T-cell (primary cell): ENCODE measurements at regions not wholly inside any gene's neighbourhood (a gene's known extent, or its start where the extent isn't known, plus 50 kb on each side); places are given as distances from the start of the nearest gene placed in this dataset.

Experiments
- ATAC-seq, 4 experiments: fragments of 200-7000 bp in 3 of 4; fragments of 150-1000 bp in 1 of 4; cut with Tn5 transposase; replicated peaks in 1 of 4; 1 replicate in 3 of 4; 2 replicates in 1 of 4; pipeline ENCODE4 v1.10.0; 2021; ENCODE audit warnings: moderate library complexity in 3 of 4, mild to moderate bottlenecking in 2 of 4, moderate number of reproducible peaks in 1 of 4
- CTCF ChIA-PET, 2 donors: fragments of 300-600 bp; sonication (Branson Sonifier 250); formaldehyde crosslinking; loops; one replicate each; lab custom pipeline; 2022; ENCODE audit warnings: antibody characterized with exemption in 2 of 2; lab: Charles Lee
- POLR2A ChIA-PET, 2 donors: fragments of 300-600 bp; sonication (Branson Sonifier 250); formaldehyde crosslinking; loops; one replicate each; lab custom pipeline; 2022; ENCODE audit warnings: antibody characterized with exemption in 2 of 2; lab: Charles Lee
- DNase-seq, 35 experiments: peaks; one replicate each; pipeline versions ENCODE4 v3.0.0 to v3.0.0-alpha.2; 2013 to 2023
- H3K27ac ChIP-seq: one replicate; pipeline ENCODE4 v1.5.1; 2013; ENCODE audit warnings: low read length
- H3K27me3 ChIP-seq, 2 experiments: replicated peaks in 1 of 2; 1 replicate in 1 of 2; 2 replicates in 1 of 2; pipeline versions ENCODE4 v1.6.1 to v1.7.0; 2013; ENCODE audit warnings: low read length in 1 of 2, mixed read lengths in 1 of 2; ENCODE audit not compliant: control insufficient read depth in 2 of 2, insufficient read depth in 2 of 2; ENCODE audit errors: extremely low read depth in 1 of 2
- H3K36me3 ChIP-seq, 2 donors: 1 replicate in 1 of 2; 2 replicates in 1 of 2; pipeline versions ENCODE4 v1.6.1 to v1.7.0; 2013; ENCODE audit warnings: low read length in 1 of 2; ENCODE audit not compliant: control insufficient read depth in 2 of 2, insufficient read depth in 1 of 2; ENCODE audit errors: extremely low read depth in 1 of 2
- H3K4me1 ChIP-seq, 2 experiments: 1 replicate in 1 of 2; 2 replicates in 1 of 2; pipeline versions ENCODE4 v1.6.1 to v1.7.0; 2013; ENCODE audit warnings: low read length in 2 of 2, mixed read lengths in 1 of 2; ENCODE audit not compliant: insufficient read depth in 2 of 2, control insufficient read depth in 1 of 2; ENCODE audit errors: extremely low read depth in 1 of 2
- H3K4me3 ChIP-seq, 2 donors: 1 replicate in 1 of 2; 2 replicates in 1 of 2; pipeline versions ENCODE4 v1.5.1 to v1.7.0; 2013; ENCODE audit warnings: mild to moderate bottlenecking in 2 of 2, low read length in 1 of 2, moderate library complexity in 1 of 2; ENCODE audit not compliant: control insufficient read depth in 1 of 2; ENCODE audit errors: extremely low read depth in 1 of 2
- H3K9me3 ChIP-seq: 2 replicates; pipeline ENCODE4 v1.7.0; 2013
- H3K27ac Mint-ChIP-seq, 2 donors: one replicate each; pipeline ENCODE4 v1.8.0; 2020 to 2021; ENCODE audit warnings: mild to moderate bottlenecking in 2 of 2, mixed read lengths in 2 of 2
- H3K27me3 Mint-ChIP-seq, 2 donors: one replicate each; pipeline ENCODE4 v1.8.0; 2021 to 2022; ENCODE audit warnings: mixed read lengths in 2 of 2
- H3K36me3 Mint-ChIP-seq: one replicate; pipeline ENCODE4 v1.8.0; 2021; ENCODE audit warnings: mixed read lengths
- H3K4me1 Mint-ChIP-seq, 3 donors: one replicate each; pipeline ENCODE4 v1.8.0; 2020 to 2022; ENCODE audit warnings: mixed read lengths in 3 of 3, mild to moderate bottlenecking in 1 of 3
- H3K4me3 Mint-ChIP-seq, 3 donors: one replicate each; pipeline ENCODE4 v1.8.0; 2020 to 2022; ENCODE audit warnings: mild to moderate bottlenecking in 3 of 3, mixed read lengths in 3 of 3, moderate library complexity in 3 of 3
- H3K9me3 Mint-ChIP-seq, 3 donors: one replicate each; pipeline ENCODE4 v1.8.0; 2020 to 2022; ENCODE audit warnings: mixed read lengths in 3 of 3
- WGBS: methylation state at CpG from one replicate; pipeline ENCODE4 v1.1.5; 2013; ENCODE audit warnings: missing lambda C conversion rate; ENCODE audit not compliant: insufficient coverage; 5-methylcytosine and 5-hydroxymethylcytosine counted together

GRCh38 chr21:26776310-26777021 lies 68.7 kb downstream of the ADAMTS1 start:
- no peak overlapping the region for H3K27ac Mint-ChIP-seq
- Histone ChIP-seq H3K4me3 (no peak overlapping the region), H3K27me3 (peaks cover 0 to 3% of the 10 kb centered on the region in 2 experiments), H3K9me3 (no peaks in the 10 kb centered on the region), H3K27ac (no peak overlapping the region), H3K4me1 (no peaks in the 10 kb centered on the region), H3K36me3 (no peaks in the 10 kb centered on the region)
- no peaks in the 10 kb centered on the region for H3K4me1 Mint-ChIP-seq
- peaks cover 0 to 5% of the 10 kb centered on the region in 2 donors for H3K27me3 Mint-ChIP-seq
- no CpG with 5 or more reads among the region's 3 CpGs for WGBS
- POLR2A ChIA-PET: no interaction called here
- CTCF ChIA-PET: no interaction called here
- peaks cover 0 to 3% (median 2%) of the 10 kb centered on the region in 3 donors for H3K9me3 Mint-ChIP-seq
- H3K36me3 Mint-ChIP-seq: no peaks in the 10 kb centered on the region
- ATAC-seq (no peak), DNase-seq (no peak)
- H3K4me3 Mint-ChIP-seq: no peak overlapping the region

- CTCF ChIA-PET: no interaction called here
Measured at GRCh38 chr21:26773058-26773457, 72.2 kb downstream of the ADAMTS1 start.

GRCh38 chr21:26769613-26770188 lies 75.5 kb downstream of the ADAMTS1 start:
- ATAC-seq (no peak), DNase-seq (peak in 1 of 35 experiments; percentile 20)
- no peaks in the 10 kb centered on the region for H3K4me1 Mint-ChIP-seq
- H3K4me3 Mint-ChIP-seq: no peak overlapping the region
- Histone ChIP-seq H3K4me1 (no peaks in the 10 kb centered on the region), H3K4me3 (no peak overlapping the region), H3K36me3 (no peaks in the 10 kb centered on the region), H3K27ac (no peak overlapping the region), H3K27me3 (no peaks in the 10 kb centered on the region), H3K9me3 (no peaks in the 10 kb centered on the region)
- no peaks in the 10 kb centered on the region for H3K9me3 Mint-ChIP-seq
- no peaks in the 10 kb centered on the region for H3K27me3 Mint-ChIP-seq
- POLR2A ChIA-PET: no interaction called here
- no peaks in the 10 kb centered on the region for H3K36me3 Mint-ChIP-seq
- CTCF ChIA-PET: interaction anchor here in 1 of 2 donors (0.9 kb wide), 1 partner anchor 1976 kb away, joined by 5 read pairs; no protein-coding TSS in a partner anchor
- no CpG with 5 or more reads among the region's 6 CpGs for WGBS
- H3K27ac Mint-ChIP-seq: no peak overlapping the region

More at GRCh38 chr21:26773058-26773457, 72.2 kb downstream of the ADAMTS1 start:
- H3K9me3 ChIP-seq: no peaks in the 10 kb centered on the region
- H3K4me3 Mint-ChIP-seq: no peak overlapping the region
- no peaks in the 10 kb centered on the region for H3K27me3 Mint-ChIP-seq
- H3K27ac ChIP-seq: no peak overlapping the region
- H3K36me3 ChIP-seq: no peaks in the 10 kb centered on the region
- no peaks in the 10 kb centered on the region for H3K4me1 Mint-ChIP-seq
- ATAC-seq (no peak), DNase-seq (no peak)
- no peaks in the 10 kb centered on the region for H3K9me3 Mint-ChIP-seq
- 100% methylated on average over 1 of the region's 2 CpGs for WGBS
- H3K36me3 Mint-ChIP-seq: no peaks in the 10 kb centered on the region
- POLR2A ChIA-PET: no interaction called here
- no peak overlapping the region for H3K4me3 ChIP-seq
- no peaks in the 10 kb centered on the region for H3K4me1 ChIP-seq
- no peaks in the 10 kb centered on the region for H3K27me3 ChIP-seq
- H3K27ac Mint-ChIP-seq: no peak overlapping the region

- DNase-seq: no peak
- WGBS: 82% methylated on average over 3 of the region's 6 CpGs
- Histone ChIP-seq H3K9me3 (no peaks in the 10 kb centered on the region), H3K36me3 (no peaks in the 10 kb centered on the region), H3K27ac (no peak overlapping the region), H3K4me3 (no peak overlapping the region), H3K27me3 (no peaks in the 10 kb centered on the region), H3K4me1 (no peaks in the 10 kb centered on the region)
- H3K36me3 Mint-ChIP-seq: no peaks in the 10 kb centered on the region
- no peak overlapping the region for H3K27ac Mint-ChIP-seq
- no peaks in the 10 kb centered on the region for H3K9me3 Mint-ChIP-seq
- POLR2A ChIA-PET: no interaction called here
- no peaks in the 10 kb centered on the region for H3K27me3 Mint-ChIP-seq
- no peak for ATAC-seq
- H3K4me1 Mint-ChIP-seq: no peaks in the 10 kb centered on the region
- CTCF ChIA-PET: no interaction called here
- H3K4me3 Mint-ChIP-seq: no peak overlapping the region
Measured at GRCh38 chr21:26766826-26767325, 78.3 kb downstream of the ADAMTS1 start.

- no peaks in the 10 kb centered on the region for H3K9me3 Mint-ChIP-seq
- H3K36me3 ChIP-seq: no peaks in the 10 kb centered on the region
- peaks cover 0 to 4% of the 10 kb centered on the region in 2 donors for H3K27me3 Mint-ChIP-seq
- H3K4me1 ChIP-seq: no peaks in the 10 kb centered on the region
- ATAC-seq: no peak
- no peak overlapping the region for H3K27ac ChIP-seq
- no peaks in the 10 kb centered on the region for H3K27me3 ChIP-seq
- H3K27ac Mint-ChIP-seq: no peak overlapping the region
- WGBS: 68% methylated on average over 4 of the region's 8 CpGs
- no peaks in the 10 kb centered on the region for H3K9me3 ChIP-seq
- ChIA-PET POLR2A (no interaction called here), CTCF (no interaction called here)
- no peak overlapping the region for H3K4me3 ChIP-seq
- H3K36me3 Mint-ChIP-seq: no peaks in the 10 kb centered on the region
- no peak overlapping the region for H3K4me3 Mint-ChIP-seq
- no peaks in the 10 kb centered on the region for H3K4me1 Mint-ChIP-seq
- DNase-seq: no peak
Measured at GRCh38 chr21:26761174-26761915, 83.9 kb downstream of the ADAMTS1 start.

GRCh38 chr21:26759731-26760130 lies 85.5 kb downstream of the ADAMTS1 start:
- Mint-ChIP-seq H3K27ac (no peak overlapping the region), H3K4me3 (no peak overlapping the region), H3K9me3 (no peaks in the 10 kb centered on the region), H3K4me1 (no peaks in the 10 kb centered on the region), H3K27me3 (peaks cover 0 to 4% of the 10 kb centered on the region in 2 donors), H3K36me3 (no peaks in the 10 kb centered on the region)
- ChIA-PET CTCF (no interaction called here), POLR2A (no interaction called here)
- Histone ChIP-seq H3K36me3 (no peaks in the 10 kb centered on the region), H3K4me1 (no peaks in the 10 kb centered on the region), H3K9me3 (no peaks in the 10 kb centered on the region), H3K27ac (no peak overlapping the region), H3K27me3 (no peaks in the 10 kb centered on the region), H3K4me3 (no peak overlapping the region)
- WGBS: no CpG with 5 or more reads among the region's 2 CpGs
- ATAC-seq (no peak), DNase-seq (no peak)
